CD4-positive, alpha-beta T cell (primary cell): ENCODE measurements at regions not wholly inside any gene's neighbourhood (a gene's known extent, or its start where the extent isn't known, plus 50 kb on each side); places are given as distances from the start of the nearest gene placed in this dataset.
"Not testable (repeated sequence)": the region's sequence is repeated elsewhere in the genome, so short reads cannot be mapped to it uniquely, and the experiment has no call there.

Experiments used
- ATAC-seq: fragments of 200-7000 bp; cut with Tn5 transposase; one replicate; pipeline ENCODE4 v1.10.0; 2022; ENCODE audit warnings: mild to moderate bottlenecking; ENCODE audit not compliant: poor library complexity
- CTCF ChIA-PET: fragments of 350-600 bp; sonication (Branson Sonifier 250); formaldehyde crosslinking; loops from one replicate; lab custom pipeline; 2021; ENCODE audit warnings: antibody characterized with exemption, inconsistent platforms; lab: Charles Lee
- POLR2A ChIA-PET: fragments of 350-600 bp; sonication (Branson Sonifier 250); formaldehyde crosslinking; loops from one replicate; lab custom pipeline; 2021; ENCODE audit warnings: antibody characterized with exemption, inconsistent platforms; lab: Charles Lee
- DNase-seq, 14 experiments: peaks; one replicate each; pipeline ENCODE4 v3.0.0-alpha.2; 2013 to 2020; ENCODE audit warnings: mixed read lengths in 2 of 14
- H3K27ac ChIP-seq, 2 donors: one replicate each; pipeline versions ENCODE4 v1.5.1 to v1.7.0; 2013; ENCODE audit warnings: low read length in 2 of 2, low read depth in 1 of 2, mild to moderate bottlenecking in 1 of 2
- H3K27me3 ChIP-seq, 2 experiments: 1 replicate in 1 of 2; 2 replicates in 1 of 2; pipeline versions ENCODE4 v1.6.1 to v1.7.0; 2013; ENCODE audit warnings: low read length in 2 of 2, control low read depth in 1 of 2, mild to moderate bottlenecking in 1 of 2, moderate library complexity in 1 of 2; ENCODE audit not compliant: insufficient read depth in 2 of 2, control insufficient read depth in 1 of 2
- H3K36me3 ChIP-seq: one replicate; pipeline ENCODE4 v1.6.1; 2013; ENCODE audit warnings: low read length, control low read depth; ENCODE audit not compliant: insufficient read depth
- H3K4me1 ChIP-seq: one replicate; pipeline ENCODE4 v1.6.1; 2013; ENCODE audit warnings: low read length, control low read depth; ENCODE audit not compliant: insufficient read depth
- H3K4me3 ChIP-seq: one replicate; pipeline ENCODE4 v1.5.1; 2013; ENCODE audit warnings: mild to moderate bottlenecking, low read length, moderate library complexity
- H3K9me3 ChIP-seq, 2 experiments: 1 replicate in 1 of 2; 2 replicates in 1 of 2; pipeline versions ENCODE4 v1.6.1 to v1.7.0; 2013; ENCODE audit warnings: low read length in 2 of 2, mild to moderate bottlenecking in 2 of 2, control low read depth in 1 of 2, moderate library complexity in 1 of 2; ENCODE audit not compliant: control insufficient read depth in 1 of 2, insufficient read depth in 1 of 2
- H3K27ac Mint-ChIP-seq: one replicate; pipeline ENCODE4 v1.8.0; 2020; ENCODE audit warnings: mixed read lengths
- H3K27me3 Mint-ChIP-seq: one replicate; pipeline ENCODE4 v1.8.0; 2021; ENCODE audit warnings: mixed read lengths
- H3K36me3 Mint-ChIP-seq: one replicate; pipeline ENCODE4 v1.8.0; 2021; ENCODE audit warnings: low read depth, mixed read lengths
- H3K4me1 Mint-ChIP-seq: one replicate; pipeline ENCODE4 v1.8.0; 2021; ENCODE audit warnings: low read depth, mixed read lengths
- H3K4me3 Mint-ChIP-seq: one replicate; pipeline ENCODE4 v1.8.0; 2020; ENCODE audit warnings: mild to moderate bottlenecking, mixed read lengths
- H3K9me3 Mint-ChIP-seq: one replicate; pipeline ENCODE4 v1.8.0; 2020; ENCODE audit warnings: mixed read lengths
- intact Hi-C, 2 experiments: fragments of 100-400 bp; cut with DNase I in 1 of 2; cut with micrococcal nuclease in 1 of 2; formaldehyde crosslinking; loops; one replicate each; pipeline versions ENCODE4 v1.15.1 to v1.9.0; 2023 to 2025; cut with DNase I, micrococcal nuclease
- TF ChIP-seq, protein P1 (sequence below): fragments of 200-600 bp; IDR thresholded peaks from one replicate; pipeline ENCODE4 v1.8.0; 2022; ENCODE audit warnings: antibody characterized with exemption, mild to moderate bottlenecking

GRCh38 chr4:13921805-13922204 lies 294.3 kb upstream of the BOD1L1 start:
- ChIA-PET CTCF (no interaction called here), POLR2A (no interaction called here)

DNA sequence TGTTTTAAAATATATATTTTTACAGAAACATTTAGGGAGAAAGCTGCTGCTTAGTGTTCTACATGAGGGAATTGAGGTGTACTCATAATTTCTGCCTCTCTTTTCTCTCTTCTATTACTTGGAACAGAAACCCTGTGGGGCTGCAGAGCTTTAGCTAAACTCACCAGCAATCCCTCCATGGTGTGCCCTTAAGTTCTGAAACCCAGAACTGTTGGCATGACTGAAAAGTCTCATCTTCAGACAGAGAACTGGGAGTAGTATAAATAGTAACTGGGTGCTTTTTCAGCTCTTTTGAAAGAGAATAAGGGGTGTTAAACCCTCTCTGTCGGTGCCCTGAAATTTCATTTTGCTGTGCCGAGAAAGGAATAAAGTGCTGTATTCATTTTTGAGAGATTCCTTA lies 294.9 kb upstream of the BOD1L1 start:
- H3K9me3 Mint-ChIP-seq, result peaks cover 5% of the 10 kb centered on the region
- Histone ChIP-seq H3K36me3 (no peaks in the 10 kb centered on the region), H3K4me3 (no peak overlapping the region), H3K27ac (no peak overlapping the region), H3K9me3 (no peaks in the 10 kb centered on the region), H3K4me1 (no peaks in the 10 kb centered on the region), H3K27me3 (no peaks in the 10 kb centered on the region)
- no peak overlapping the region for H3K27ac Mint-ChIP-seq
- no peaks in the 10 kb centered on the region for H3K36me3 Mint-ChIP-seq
- peaks cover 9% of the 10 kb centered on the region for H3K27me3 Mint-ChIP-seq
- TF ChIP-seq, protein P1, sequence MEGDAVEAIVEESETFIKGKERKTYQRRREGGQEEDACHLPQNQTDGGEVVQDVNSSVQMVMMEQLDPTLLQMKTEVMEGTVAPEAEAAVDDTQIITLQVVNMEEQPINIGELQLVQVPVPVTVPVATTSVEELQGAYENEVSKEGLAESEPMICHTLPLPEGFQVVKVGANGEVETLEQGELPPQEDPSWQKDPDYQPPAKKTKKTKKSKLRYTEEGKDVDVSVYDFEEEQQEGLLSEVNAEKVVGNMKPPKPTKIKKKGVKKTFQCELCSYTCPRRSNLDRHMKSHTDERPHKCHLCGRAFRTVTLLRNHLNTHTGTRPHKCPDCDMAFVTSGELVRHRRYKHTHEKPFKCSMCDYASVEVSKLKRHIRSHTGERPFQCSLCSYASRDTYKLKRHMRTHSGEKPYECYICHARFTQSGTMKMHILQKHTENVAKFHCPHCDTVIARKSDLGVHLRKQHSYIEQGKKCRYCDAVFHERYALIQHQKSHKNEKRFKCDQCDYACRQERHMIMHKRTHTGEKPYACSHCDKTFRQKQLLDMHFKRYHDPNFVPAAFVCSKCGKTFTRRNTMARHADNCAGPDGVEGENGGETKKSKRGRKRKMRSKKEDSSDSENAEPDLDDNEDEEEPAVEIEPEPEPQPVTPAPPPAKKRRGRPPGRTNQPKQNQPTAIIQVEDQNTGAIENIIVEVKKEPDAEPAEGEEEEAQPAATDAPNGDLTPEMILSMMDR, result no peak
- CTCF ChIA-PET, result no interaction called here
- intact Hi-C loops, result no loop called here
- DNase-seq (no peak), ATAC-seq (no peak)
- H3K4me1 Mint-ChIP-seq, result no peaks in the 10 kb centered on the region
- POLR2A ChIA-PET, result no interaction called here
- no peak overlapping the region for H3K4me3 Mint-ChIP-seq

More at GRCh38 chr4:13921805-13922204, 294.3 kb upstream of the BOD1L1 start:
- H3K9me3 ChIP-seq, result no peaks in the 10 kb centered on the region
- Mint-ChIP-seq H3K36me3 (no peaks in the 10 kb centered on the region), H3K27me3 (peaks cover 9% of the 10 kb centered on the region), H3K27ac (no peak overlapping the region), H3K9me3 (peaks cover 5% of the 10 kb centered on the region), H3K4me1 (no peaks in the 10 kb centered on the region), H3K4me3 (no peak overlapping the region)
- TF ChIP-seq, protein P1, result no peak
- no peaks in the 10 kb centered on the region for H3K36me3 ChIP-seq
- H3K27ac ChIP-seq, result no peak overlapping the region
- DNase-seq (no peak), ATAC-seq (no peak)
- intact Hi-C loops, result no loop called here
- H3K27me3 ChIP-seq, result no peaks in the 10 kb centered on the region
- H3K4me3 ChIP-seq, result no peak overlapping the region
- H3K4me1 ChIP-seq, result no peaks in the 10 kb centered on the region

DNA sequence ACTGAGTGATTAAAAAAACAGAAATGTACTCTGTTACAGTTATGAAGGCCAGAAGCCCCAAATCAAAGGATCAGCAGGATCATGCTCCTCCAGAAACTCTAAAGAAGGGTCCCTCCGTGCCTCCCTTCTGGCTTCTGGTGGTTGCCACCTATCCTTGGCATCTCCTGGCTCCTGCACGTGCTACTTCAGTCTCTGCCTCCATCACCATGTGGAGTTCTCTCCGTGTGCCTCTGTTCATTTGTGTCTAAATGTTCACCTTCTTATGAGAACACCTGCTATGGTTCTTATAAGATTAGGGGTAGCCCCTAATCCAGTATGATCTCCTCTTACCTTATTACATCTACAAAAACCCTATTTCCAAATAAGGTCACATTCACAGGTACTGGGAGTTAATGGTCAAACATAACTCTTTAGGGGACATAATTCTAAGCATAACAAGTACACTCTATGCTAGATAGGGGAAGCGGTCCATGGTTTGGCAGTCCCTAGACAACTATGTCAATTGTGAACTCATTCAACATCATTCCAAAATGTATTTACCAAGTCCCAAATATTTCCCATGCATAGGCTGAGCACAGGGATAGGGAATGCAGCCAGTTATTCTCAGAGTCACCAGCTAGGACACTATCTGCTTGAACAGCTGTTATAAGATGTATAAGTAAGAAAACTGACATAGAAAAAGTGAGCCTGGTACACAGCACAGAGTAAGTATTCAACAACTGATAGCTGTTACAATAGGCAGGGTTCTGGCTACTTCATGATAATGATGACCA lies 295.5 kb upstream of the BOD1L1 start:
- Mint-ChIP-seq H3K4me3 (no peak overlapping the region), H3K27ac (no peak overlapping the region), H3K9me3 (peaks cover 5% of the 10 kb centered on the region), H3K4me1 (no peaks in the 10 kb centered on the region), H3K36me3 (no peaks in the 10 kb centered on the region), H3K27me3 (peaks cover 9% of the 10 kb centered on the region)
- no peak for ATAC-seq
- ChIA-PET CTCF (no interaction called here), POLR2A (no interaction called here)
- no peaks in the 10 kb centered on the region for H3K9me3 ChIP-seq
- H3K36me3 ChIP-seq, result no peaks in the 10 kb centered on the region
- no peak overlapping the region for H3K27ac ChIP-seq
- H3K27me3 ChIP-seq, result no peaks in the 10 kb centered on the region
- intact Hi-C loops, result no loop called here
- H3K4me3 ChIP-seq, result no peak overlapping the region
- no peaks in the 10 kb centered on the region for H3K4me1 ChIP-seq
- TF ChIP-seq, protein P1, result no peak
- DNase-seq, result no peak

- not testable (repeated sequence) for ATAC-seq
These were observed 297.4 kb upstream of the BOD1L1 start for GRCh38 chr4:13924900-13925299.

More at GRCh38 chr4:13924900-13925299, 297.4 kb upstream of the BOD1L1 start:
- intact Hi-C loops, H3K27ac Mint-ChIP-seq, H3K36me3 Mint-ChIP-seq, H3K4me1 ChIP-seq, H3K9me3 Mint-ChIP-seq, H3K27ac ChIP-seq, H3K27me3 ChIP-seq, H3K4me3 Mint-ChIP-seq, DNase-seq, H3K4me3 ChIP-seq, H3K9me3 ChIP-seq, POLR2A ChIA-PET, H3K4me1 Mint-ChIP-seq, H3K36me3 ChIP-seq, H3K27me3 Mint-ChIP-seq: not testable (repeated sequence)
- CTCF ChIA-PET, result interaction anchor here (0.5 kb wide), 1 partner anchor 13 kb away, joined by 6 read pairs; no protein-coding TSS in a partner anchor
